Upper lobe of right lung (tissue), 1 donor: ENCODE measurements at regions not wholly inside any gene's neighbourhood (a gene's known extent, or its start where the extent isn't known, plus 50 kb on each side); places are given as distances from the start of the nearest gene placed in this dataset.

Experiments used
- ATAC-seq: fragments of 200-7000 bp; cut with Tn5 transposase; one replicate; pipeline ENCODE4 v1.9.1; 2020; ENCODE audit warnings: mild to moderate bottlenecking, moderate library complexity
- DNase-seq: peaks from one replicate; pipeline ENCODE4 v3.0.0-alpha.2; 2020
- H3K27ac ChIP-seq: fragments of 200-600 bp; one replicate; pipeline ENCODE4 v1.8.0; 2022
- H3K27me3 ChIP-seq: fragments of 200-600 bp; one replicate; pipeline ENCODE4 v1.8.0; 2022; ENCODE audit warnings: mild to moderate bottlenecking
- H3K36me3 ChIP-seq: fragments of 200-600 bp; one replicate; pipeline ENCODE4 v1.8.0; 2022
- H3K4me1 ChIP-seq: fragments of 200-600 bp; one replicate; pipeline ENCODE4 v1.8.0; 2022
- H3K4me3 ChIP-seq: fragments of 200-600 bp; one replicate; pipeline ENCODE4 v1.8.0; 2022; ENCODE audit warnings: mild to moderate bottlenecking
- H3K9me3 ChIP-seq: fragments of 200-600 bp; one replicate; pipeline ENCODE4 v1.8.0; 2022
- intact Hi-C: fragments of 100-400 bp; cut with DNase I; formaldehyde crosslinking; loops from one replicate; pipeline ENCODE4 v1.11.0; 2022
- TF ChIP-seq, protein P1 (sequence below): fragments of 200-600 bp; IDR thresholded peaks from one replicate; pipeline ENCODE4 v1.8.0; 2022; ENCODE audit warnings: antibody characterized with exemption
- donor health status: DM: no; HTN: yes; CAD: no; lungs with severe emphysema.

- TF ChIP-seq, protein P1, sequence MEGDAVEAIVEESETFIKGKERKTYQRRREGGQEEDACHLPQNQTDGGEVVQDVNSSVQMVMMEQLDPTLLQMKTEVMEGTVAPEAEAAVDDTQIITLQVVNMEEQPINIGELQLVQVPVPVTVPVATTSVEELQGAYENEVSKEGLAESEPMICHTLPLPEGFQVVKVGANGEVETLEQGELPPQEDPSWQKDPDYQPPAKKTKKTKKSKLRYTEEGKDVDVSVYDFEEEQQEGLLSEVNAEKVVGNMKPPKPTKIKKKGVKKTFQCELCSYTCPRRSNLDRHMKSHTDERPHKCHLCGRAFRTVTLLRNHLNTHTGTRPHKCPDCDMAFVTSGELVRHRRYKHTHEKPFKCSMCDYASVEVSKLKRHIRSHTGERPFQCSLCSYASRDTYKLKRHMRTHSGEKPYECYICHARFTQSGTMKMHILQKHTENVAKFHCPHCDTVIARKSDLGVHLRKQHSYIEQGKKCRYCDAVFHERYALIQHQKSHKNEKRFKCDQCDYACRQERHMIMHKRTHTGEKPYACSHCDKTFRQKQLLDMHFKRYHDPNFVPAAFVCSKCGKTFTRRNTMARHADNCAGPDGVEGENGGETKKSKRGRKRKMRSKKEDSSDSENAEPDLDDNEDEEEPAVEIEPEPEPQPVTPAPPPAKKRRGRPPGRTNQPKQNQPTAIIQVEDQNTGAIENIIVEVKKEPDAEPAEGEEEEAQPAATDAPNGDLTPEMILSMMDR, result no peak
- Histone ChIP-seq H3K4me1 (no peaks in the 10 kb centered on the region), H3K4me3 (no peak overlapping the region), H3K27me3 (no peaks in the 10 kb centered on the region), H3K9me3 (no peaks in the 10 kb centered on the region), H3K36me3 (no peaks in the 10 kb centered on the region), H3K27ac (no peak overlapping the region)
- intact Hi-C loops, result no loop called here
- no peak for ATAC-seq
- no peak for DNase-seq
Measured at GRCh38 chrX:40318801-40319200, 221.0 kb upstream of the BCOR start.

- ATAC-seq (no peak), DNase-seq (no peak)
- Histone ChIP-seq H3K4me1 (no peaks in the 10 kb centered on the region), H3K4me3 (no peak overlapping the region), H3K36me3 (no peaks in the 10 kb centered on the region), H3K27ac (no peak overlapping the region), H3K27me3 (no peaks in the 10 kb centered on the region), H3K9me3 (no peaks in the 10 kb centered on the region)
- intact Hi-C loops, result no loop called here
- TF ChIP-seq, protein P1, result no peak
Measured at GRCh38 chrX:40318076-40318475, 220.3 kb upstream of the BCOR start.

- Histone ChIP-seq H3K9me3 (no peaks in the 10 kb centered on the region), H3K4me3 (no peak overlapping the region), H3K4me1 (no peaks in the 10 kb centered on the region), H3K27me3 (no peaks in the 10 kb centered on the region), H3K27ac (no peak overlapping the region), H3K36me3 (no peaks in the 10 kb centered on the region)
- DNase-seq (no peak), ATAC-seq (no peak)
- intact Hi-C loops, result no loop called here
- TF ChIP-seq, protein P1, result no peak
Measured at GRCh38 chrX:40316502-40316901, 218.7 kb upstream of the BCOR start.

- Histone ChIP-seq H3K36me3 (no peaks in the 10 kb centered on the region), H3K4me1 (no peaks in the 10 kb centered on the region), H3K27ac (no peak overlapping the region), H3K4me3 (no peak overlapping the region), H3K27me3 (no peaks in the 10 kb centered on the region), H3K9me3 (no peaks in the 10 kb centered on the region)
- intact Hi-C loops, result no loop called here
- peak; percentile 55 for ATAC-seq
- no peak for DNase-seq
- TF ChIP-seq, protein P1, result peak; percentile 6
Measured at GRCh38 chrX:40314070-40314469, 216.3 kb upstream of the BCOR start.

GRCh38 chrX:40313269-40313668 lies 215.5 kb upstream of the BCOR start:
- intact Hi-C loops, result no loop called here
- no peak for DNase-seq
- no peaks in the 10 kb centered on the region for H3K9me3 ChIP-seq
- H3K4me1 ChIP-seq, result no peaks in the 10 kb centered on the region
- no peaks in the 10 kb centered on the region for H3K36me3 ChIP-seq
- no peaks in the 10 kb centered on the region for H3K27me3 ChIP-seq
- TF ChIP-seq, protein P1, result no peak
- no peak overlapping the region for H3K27ac ChIP-seq
- H3K4me3 ChIP-seq, result no peak overlapping the region
- ATAC-seq, result no peak

DNA sequence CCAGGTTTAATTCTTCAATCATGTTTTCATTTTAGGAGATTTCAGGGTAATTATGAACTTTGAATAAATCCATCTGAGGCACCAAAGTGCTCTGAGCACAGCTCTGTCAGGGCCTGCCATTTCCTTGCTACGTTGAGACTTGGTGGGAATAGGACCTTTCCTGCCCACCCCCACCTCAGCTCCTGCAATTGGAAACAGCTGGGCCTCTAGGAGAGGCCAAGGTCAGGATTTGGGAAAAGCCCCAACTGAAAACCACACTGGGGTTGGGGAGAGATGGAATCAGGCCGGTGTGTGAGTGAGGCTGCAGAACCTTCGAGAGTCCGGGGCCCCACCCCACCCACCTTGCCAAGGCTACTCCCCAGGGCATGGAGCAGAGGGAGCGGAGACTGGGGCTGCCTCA lies 212.7 kb upstream of the BCOR start:
- Histone ChIP-seq H3K27ac (no peak overlapping the region), H3K4me3 (no peak overlapping the region), H3K36me3 (no peaks in the 10 kb centered on the region), H3K4me1 (no peaks in the 10 kb centered on the region), H3K9me3 (no peaks in the 10 kb centered on the region), H3K27me3 (no peaks in the 10 kb centered on the region)
- TF ChIP-seq, protein P1, result no peak
- ATAC-seq (no peak), DNase-seq (no peak)
- intact Hi-C loops, result no loop called here
